Naive thymus-derived CD4-positive, alpha-beta T cell (primary cell): ENCODE measurements at regions not wholly inside any gene's neighbourhood (a gene's known extent, or its start where the extent isn't known, plus 50 kb on each side); places are given as distances from the start of the nearest gene placed in this dataset.
"Not testable (repeated sequence)": the region's sequence is repeated elsewhere in the genome, so short reads cannot be mapped to it uniquely, and the experiment has no call there.

Experiments
- ATAC-seq: fragments of 150-1000 bp; cut with Tn5 transposase; 2 replicates; pipeline ENCODE4 v1.10.0; 2021; ENCODE audit warnings: mild to moderate bottlenecking, moderate library complexity
- CTCF ChIA-PET: fragments of 350-600 bp; sonication (Branson Sonifier 250); formaldehyde crosslinking; loops from one replicate; lab custom pipeline; 2021; ENCODE audit warnings: antibody characterized with exemption; lab: Charles Lee
- POLR2A ChIA-PET: fragments of 350-600 bp; sonication (Branson Sonifier 250); formaldehyde crosslinking; loops from one replicate; lab custom pipeline; 2021; ENCODE audit warnings: antibody characterized with exemption, inconsistent platforms; lab: Charles Lee
- DNase-seq, 9 donors: peaks; one replicate each; pipeline versions ENCODE4 v3.0.0 to v3.0.0-alpha.2; 2020 to 2022; ENCODE audit warnings: mixed read lengths in 1 of 9
- H3K27ac ChIP-seq: one replicate; pipeline ENCODE4 v1.7.0; 2013; ENCODE audit warnings: mild to moderate bottlenecking, low read depth, low read length, moderate library complexity
- H3K27me3 ChIP-seq, 2 donors: one replicate each; pipeline ENCODE4 v1.7.0; 2013; ENCODE audit warnings: low read length in 2 of 2, mild to moderate bottlenecking in 2 of 2, moderate library complexity in 2 of 2; ENCODE audit not compliant: control insufficient read depth in 2 of 2, insufficient read depth in 2 of 2
- H3K36me3 ChIP-seq, 3 experiments: 1 replicate in 2 of 3; 2 replicates in 1 of 3; pipeline ENCODE4 v1.7.0; 2013; ENCODE audit warnings: low read length in 3 of 3, mild to moderate bottlenecking in 3 of 3, moderate library complexity in 1 of 3; ENCODE audit not compliant: insufficient read depth in 3 of 3, control insufficient read depth in 2 of 3
- H3K4me1 ChIP-seq, 2 donors: one replicate each; pipeline ENCODE4 v1.7.0; 2013; ENCODE audit warnings: low read length in 2 of 2, mild to moderate bottlenecking in 2 of 2, moderate library complexity in 1 of 2; ENCODE audit not compliant: control insufficient read depth in 2 of 2, insufficient read depth in 2 of 2
- H3K4me3 ChIP-seq: 2 replicates; pipeline ENCODE4 v1.7.0; 2013; ENCODE audit warnings: mild to moderate bottlenecking, low read length
- H3K9me3 ChIP-seq, 3 experiments: 1 replicate in 2 of 3; 2 replicates in 1 of 3; pipeline ENCODE4 v1.7.0; 2013; ENCODE audit warnings: low read length in 3 of 3; ENCODE audit not compliant: control insufficient read depth in 2 of 3
- H3K27ac Mint-ChIP-seq, 9 donors: one replicate each; pipeline ENCODE4 v1.8.0; 2020 to 2022; ENCODE audit warnings: mixed read lengths in 9 of 9, mild to moderate bottlenecking in 8 of 9, moderate library complexity in 5 of 9, inconsistent platforms in 2 of 9
- H3K27me3 Mint-ChIP-seq, 5 donors: one replicate each; pipeline ENCODE4 v1.8.0; 2021 to 2022; ENCODE audit warnings: mixed read lengths in 5 of 5, mild to moderate bottlenecking in 1 of 5
- H3K36me3 Mint-ChIP-seq, 5 donors: one replicate each; pipeline ENCODE4 v1.8.0; 2020 to 2022; ENCODE audit warnings: mixed read lengths in 5 of 5, mild to moderate bottlenecking in 3 of 5, inconsistent platforms in 1 of 5
- H3K4me1 Mint-ChIP-seq, 7 donors: one replicate each; pipeline ENCODE4 v1.8.0; 2020 to 2022; ENCODE audit warnings: mixed read lengths in 7 of 7, mild to moderate bottlenecking in 3 of 7, inconsistent platforms in 1 of 7
- H3K4me3 Mint-ChIP-seq, 10 donors: one replicate each; pipeline ENCODE4 v1.8.0; 2020 to 2022; ENCODE audit warnings: mild to moderate bottlenecking in 10 of 10, mixed read lengths in 10 of 10, moderate library complexity in 6 of 10, inconsistent platforms in 2 of 10
- H3K9me3 Mint-ChIP-seq, 11 donors: one replicate each; pipeline ENCODE4 v1.8.0; 2020 to 2022; ENCODE audit warnings: mixed read lengths in 11 of 11, mild to moderate bottlenecking in 4 of 11, inconsistent platforms in 1 of 11, moderate library complexity in 1 of 11
- intact Hi-C, 2 donors: fragments of 100-400 bp; cut with micrococcal nuclease; formaldehyde crosslinking; loops; one replicate each; pipeline ENCODE4 v1.15.1; 2023

- no peak overlapping the region for H3K4me3 Mint-ChIP-seq
- no peaks in the 10 kb centered on the region for H3K4me1 ChIP-seq
- H3K9me3 ChIP-seq: no peaks in the 10 kb centered on the region
- intact Hi-C loops: no loop called here
- CTCF ChIA-PET: no interaction called here
- H3K27ac Mint-ChIP-seq: no peak overlapping the region
- H3K27ac ChIP-seq: no peak overlapping the region
- POLR2A ChIA-PET: no interaction called here
- no peak for ATAC-seq
- no peaks in the 10 kb centered on the region for H3K36me3 Mint-ChIP-seq
- H3K27me3 Mint-ChIP-seq: peaks cover 0 to 5% (median 0%) of the 10 kb centered on the region in 5 donors
- no peaks in the 10 kb centered on the region for H3K4me1 Mint-ChIP-seq
- no peaks in the 10 kb centered on the region for H3K27me3 ChIP-seq
- no peaks in the 10 kb centered on the region for H3K9me3 Mint-ChIP-seq
- H3K36me3 ChIP-seq: no peaks in the 10 kb centered on the region
- no peak for DNase-seq
- no peak overlapping the region for H3K4me3 ChIP-seq
These were observed 450.1 kb downstream of the GJA1 start for GRCh38 chr6:121885399-121886152.

GRCh38 chr6:121886223-121886830 lies 450.9 kb downstream of the GJA1 start:
- no peak for ATAC-seq
- H3K36me3 Mint-ChIP-seq: no peaks in the 10 kb centered on the region
- Histone ChIP-seq H3K4me1 (no peaks in the 10 kb centered on the region), H3K27ac (no peak overlapping the region), H3K27me3 (no peaks in the 10 kb centered on the region), H3K36me3 (no peaks in the 10 kb centered on the region), H3K4me3 (no peak overlapping the region), H3K9me3 (no peaks in the 10 kb centered on the region)
- H3K27ac Mint-ChIP-seq: no peak overlapping the region
- H3K9me3 Mint-ChIP-seq: no peaks in the 10 kb centered on the region
- ChIA-PET POLR2A (no interaction called here), CTCF (no interaction called here)
- intact Hi-C loops: no loop called here
- no peaks in the 10 kb centered on the region for H3K4me1 Mint-ChIP-seq
- H3K27me3 Mint-ChIP-seq: peaks cover 0 to 5% (median 0%) of the 10 kb centered on the region in 5 donors
- no peak overlapping the region for H3K4me3 Mint-ChIP-seq
- DNase-seq: no peak

- ChIA-PET POLR2A (no interaction called here), CTCF (no interaction called here)
- H3K9me3 ChIP-seq: no peaks in the 10 kb centered on the region
- no peaks in the 10 kb centered on the region for H3K27me3 ChIP-seq
- Mint-ChIP-seq H3K4me3 (no peak overlapping the region), H3K36me3 (no peaks in the 10 kb centered on the region), H3K4me1 (no peaks in the 10 kb centered on the region), H3K27me3 (peaks cover 0 to 5% (median 0%) of the 10 kb centered on the region in 5 donors), H3K9me3 (no peaks in the 10 kb centered on the region), H3K27ac (no peak overlapping the region)
- no peak for DNase-seq
- no peak for ATAC-seq
- no peaks in the 10 kb centered on the region for H3K36me3 ChIP-seq
- H3K27ac ChIP-seq: no peak overlapping the region
- no peak overlapping the region for H3K4me3 ChIP-seq
- intact Hi-C loops: no loop called here
- no peaks in the 10 kb centered on the region for H3K4me1 ChIP-seq
These were observed 452.3 kb downstream of the GJA1 start for GRCh38 chr6:121887724-121888123.

GRCh38 chr6:121890307-121890910 lies 455.0 kb downstream of the GJA1 start:
- ChIA-PET CTCF (no interaction called here), POLR2A (no interaction called here)
- DNase-seq: no peak
- Mint-ChIP-seq H3K9me3 (peaks cover 0 to under 1% (median 0%) of the 10 kb centered on the region in 11 donors), H3K27ac (no peak overlapping the region), H3K36me3 (no peaks in the 10 kb centered on the region), H3K27me3 (no peaks in the 10 kb centered on the region), H3K4me1 (peaks cover 0 to under 1% (median 0%) of the 10 kb centered on the region in 7 donors), H3K4me3 (no peak overlapping the region)
- ATAC-seq: no peak
- intact Hi-C loops: no loop called here
- H3K4me1 ChIP-seq: no peaks in the 10 kb centered on the region
- H3K27me3 ChIP-seq: no peaks in the 10 kb centered on the region
- no peak overlapping the region for H3K4me3 ChIP-seq
- no peaks in the 10 kb centered on the region for H3K9me3 ChIP-seq
- no peak overlapping the region for H3K27ac ChIP-seq
- H3K36me3 ChIP-seq: no peaks in the 10 kb centered on the region

- H3K4me3 ChIP-seq, H3K27me3 Mint-ChIP-seq, DNase-seq, H3K27ac Mint-ChIP-seq, H3K27me3 ChIP-seq, H3K9me3 Mint-ChIP-seq, H3K36me3 ChIP-seq, H3K27ac ChIP-seq, intact Hi-C loops, CTCF ChIA-PET, ATAC-seq, POLR2A ChIA-PET, H3K36me3 Mint-ChIP-seq, H3K9me3 ChIP-seq, H3K4me3 Mint-ChIP-seq, H3K4me1 Mint-ChIP-seq, H3K4me1 ChIP-seq: not testable (repeated sequence)
These were observed 460.3 kb downstream of the GJA1 start for GRCh38 chr6:121895731-121896130.

- Histone ChIP-seq H3K4me3 (no peak overlapping the region), H3K9me3 (no peaks in the 10 kb centered on the region), H3K27ac (no peak overlapping the region), H3K4me1 (no peaks in the 10 kb centered on the region), H3K36me3 (no peaks in the 10 kb centered on the region), H3K27me3 (no peaks in the 10 kb centered on the region)
- H3K27me3 Mint-ChIP-seq: no peaks in the 10 kb centered on the region
- H3K36me3 Mint-ChIP-seq: no peaks in the 10 kb centered on the region
- ATAC-seq: no peak
- peaks cover 0 to 2% (median 0%) of the 10 kb centered on the region in 11 donors for H3K9me3 Mint-ChIP-seq
- ChIA-PET POLR2A (no interaction called here), CTCF (no interaction called here)
- H3K4me1 Mint-ChIP-seq: peaks cover 0 to 1% (median 0%) of the 10 kb centered on the region in 7 donors
- no peak overlapping the region for H3K27ac Mint-ChIP-seq
- no peak overlapping the region for H3K4me3 Mint-ChIP-seq
- no peak for DNase-seq
- intact Hi-C loops: no loop called here
These were observed 460.9 kb downstream of the GJA1 start for GRCh38 chr6:121896363-121896762.
